ENCODE measurements at regions not wholly inside any gene's neighbourhood (a gene's known extent, or its start where the extent isn't known, plus 50 kb on each side); places are given as distances from the start of the nearest gene placed in this dataset.

DNA sequence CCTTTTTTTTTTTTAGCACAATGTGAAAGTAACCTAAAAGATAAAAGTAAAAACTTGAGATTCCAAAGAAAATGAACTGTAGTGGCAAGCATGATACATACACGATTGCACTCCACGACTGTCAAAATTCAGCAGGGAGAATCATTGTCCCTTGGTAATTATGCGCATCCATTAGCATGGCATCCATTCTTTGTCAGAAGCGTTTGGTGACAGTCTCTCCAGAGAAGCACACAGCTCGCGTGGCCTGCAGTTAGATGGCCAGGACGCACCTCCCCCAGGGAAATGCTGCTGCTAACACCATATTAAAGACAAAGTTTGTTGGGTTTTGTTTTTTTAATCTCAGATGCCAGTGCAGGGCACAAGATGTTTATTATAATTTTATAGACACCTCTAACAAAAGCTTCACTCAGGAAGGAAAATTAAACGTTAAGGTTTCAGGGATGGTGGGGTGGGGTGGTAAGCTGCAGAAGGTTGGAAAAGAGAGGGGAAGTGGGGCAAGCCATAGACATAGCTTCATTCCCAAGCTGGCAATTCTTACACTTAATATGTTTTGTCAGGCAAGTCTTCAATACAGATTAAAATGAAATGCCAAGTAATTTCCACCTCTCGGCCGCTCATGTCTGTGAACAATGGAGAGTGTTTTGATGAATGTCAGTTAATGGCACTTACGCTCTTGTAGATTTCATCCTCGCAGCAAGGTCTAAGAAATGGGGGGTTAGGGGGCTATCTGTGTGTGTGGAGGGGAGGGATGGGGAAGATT is 142.8 kb upstream of the TOPAZ1 start:
- no peak for DNase-seq

DNA sequence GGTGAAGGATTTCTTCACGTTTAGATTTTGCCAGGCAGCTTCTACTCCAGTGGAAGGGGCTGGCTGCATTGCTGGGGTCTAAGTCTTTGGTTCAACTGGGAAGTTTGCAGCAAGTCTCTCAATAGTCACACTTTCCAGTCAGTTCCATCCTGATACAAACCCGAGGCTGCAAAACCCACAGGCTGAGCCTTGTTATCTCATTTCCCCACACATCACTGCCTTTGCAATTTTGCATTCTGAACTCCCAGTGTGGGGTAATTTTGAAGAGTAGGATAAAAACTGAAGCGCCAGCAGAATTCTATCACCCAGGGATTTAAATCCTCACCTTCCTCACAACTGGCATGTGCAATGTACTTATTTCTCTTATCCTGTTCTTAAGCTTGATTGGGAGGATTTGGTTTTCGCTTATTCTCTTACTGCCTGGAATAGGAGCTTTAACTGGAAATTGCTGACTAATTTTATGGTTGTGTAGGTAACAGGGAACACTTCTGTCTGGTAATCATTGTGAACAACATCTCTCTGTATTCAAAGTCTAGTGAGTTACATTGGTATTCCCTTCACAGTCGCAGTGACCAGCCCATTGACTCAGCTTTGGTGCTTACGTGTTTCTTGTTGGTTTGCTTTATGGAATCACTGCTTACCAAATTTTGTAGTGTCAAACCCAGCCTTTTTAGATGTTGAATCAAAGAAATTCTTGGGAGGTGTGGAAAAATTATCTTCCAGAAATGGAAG is 142.0 kb upstream of the TOPAZ1 start:
- DNase-seq = no peak

DNA sequence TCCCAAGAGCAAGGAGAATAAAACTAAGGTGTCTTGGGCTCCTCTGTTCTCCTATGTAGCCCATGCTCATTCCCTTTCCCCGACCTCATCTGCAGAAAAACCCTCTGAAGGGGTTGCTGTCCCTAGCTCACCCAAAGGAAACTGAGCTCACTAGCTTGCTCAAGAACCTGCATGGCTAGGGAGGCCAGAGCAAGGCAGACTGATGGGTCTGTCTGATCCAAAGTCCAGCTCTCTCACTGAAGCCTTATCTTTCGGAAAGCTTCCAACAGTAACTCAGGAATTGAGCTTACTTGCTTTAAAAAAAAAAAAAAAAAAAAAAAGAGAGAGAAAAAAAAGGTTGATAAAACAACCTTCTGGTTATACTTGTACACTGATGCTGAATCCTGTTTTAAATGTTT is 141.4 kb upstream of the TOPAZ1 start:
- no peak for DNase-seq

DNA sequence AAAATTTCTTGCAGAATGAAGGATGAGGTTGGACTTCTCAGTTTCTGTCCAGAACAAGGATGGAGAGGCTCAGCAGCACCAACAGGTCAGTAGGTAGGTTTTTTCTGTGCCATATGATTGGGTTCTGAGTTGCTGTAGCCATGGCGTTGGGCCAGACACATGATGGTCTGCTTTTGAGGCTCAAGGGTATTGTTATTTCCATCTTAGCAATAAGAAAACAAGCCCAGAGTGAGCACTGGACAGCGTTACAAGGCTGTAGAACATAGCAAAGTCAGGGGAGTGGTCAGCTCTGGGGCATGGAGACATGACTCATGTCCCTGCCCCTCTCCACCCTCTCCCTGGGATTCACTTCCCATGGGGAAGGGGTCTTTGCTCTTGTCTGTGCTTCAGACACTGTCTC is 137.6 kb upstream of the TOPAZ1 start:
- DNase-seq = no peak

DNA sequence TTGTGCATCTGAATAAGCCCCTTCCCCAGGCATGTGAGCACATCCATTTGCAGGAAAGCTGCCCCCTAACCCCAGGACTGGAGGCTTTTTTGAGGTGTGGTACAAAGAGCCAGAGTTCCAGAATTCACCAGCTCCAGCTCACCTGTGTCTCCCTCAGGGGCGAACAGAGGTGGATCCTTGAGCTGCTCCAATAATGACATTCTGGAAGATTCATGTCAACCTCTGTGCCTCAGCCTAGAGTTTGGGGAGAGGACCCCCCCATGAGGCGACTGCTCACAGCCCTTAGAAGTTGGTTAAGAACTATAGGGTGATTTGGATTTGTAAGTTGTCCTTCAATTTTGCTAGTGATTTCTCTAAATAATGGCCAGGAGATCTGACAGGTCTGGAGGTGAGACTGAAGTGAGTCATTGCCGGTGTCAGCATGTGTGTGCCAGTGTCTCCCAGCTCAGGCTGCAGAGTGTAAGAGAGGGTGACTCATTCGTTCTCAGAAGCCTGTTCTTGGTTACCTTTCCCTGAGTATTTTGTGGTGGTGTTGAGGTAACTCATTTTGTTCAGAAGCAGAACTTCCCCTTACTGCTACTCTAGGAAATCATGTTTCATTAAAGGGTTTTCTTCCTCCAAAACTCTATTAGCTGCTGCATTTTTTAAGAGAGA is 136.9 kb upstream of the TOPAZ1 start:
- peak; percentile 49 to 60 for DNase-seq

DNA sequence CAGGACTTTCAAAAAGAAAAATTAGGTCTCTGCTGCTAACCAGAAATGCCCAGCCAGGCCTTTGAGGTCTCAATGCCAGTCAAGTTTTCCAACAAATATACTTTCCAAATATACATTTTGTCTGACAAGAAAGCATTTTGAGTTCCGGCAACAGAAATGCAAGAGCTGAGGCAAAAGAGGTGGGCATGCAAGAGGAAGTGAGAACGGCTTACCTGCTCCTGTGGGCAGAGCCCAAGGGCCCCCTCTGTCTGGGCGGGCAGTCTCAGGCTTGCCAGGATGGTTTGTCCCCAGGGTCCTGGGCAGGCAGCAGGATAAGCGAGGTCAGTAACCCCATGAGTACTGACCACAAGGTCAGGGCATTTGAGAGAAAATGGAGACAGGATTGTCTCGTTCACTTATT is 136.1 kb upstream of the TOPAZ1 start:
- DNase-seq = no peak

DNA sequence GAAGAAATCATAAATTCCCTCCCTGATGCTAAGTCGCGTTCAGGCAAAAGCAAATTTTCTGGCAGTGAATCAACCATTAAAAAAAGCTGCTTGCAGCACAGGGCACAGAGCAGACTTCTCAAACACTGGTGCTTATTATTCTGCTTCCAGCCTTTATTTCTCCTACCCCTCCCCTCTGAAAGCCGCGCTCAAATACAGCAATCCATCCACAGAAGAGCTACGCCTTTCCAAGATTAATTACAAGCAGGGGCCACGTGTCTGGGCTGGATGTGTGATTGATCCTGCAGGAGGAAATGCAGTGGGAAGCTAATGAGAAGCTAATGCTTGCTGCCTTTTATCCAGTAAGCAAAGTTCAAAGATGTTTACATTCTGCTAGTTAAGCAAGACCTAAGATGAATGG is 134.9 kb upstream of the TOPAZ1 start:
- DNase-seq = no peak

DNA sequence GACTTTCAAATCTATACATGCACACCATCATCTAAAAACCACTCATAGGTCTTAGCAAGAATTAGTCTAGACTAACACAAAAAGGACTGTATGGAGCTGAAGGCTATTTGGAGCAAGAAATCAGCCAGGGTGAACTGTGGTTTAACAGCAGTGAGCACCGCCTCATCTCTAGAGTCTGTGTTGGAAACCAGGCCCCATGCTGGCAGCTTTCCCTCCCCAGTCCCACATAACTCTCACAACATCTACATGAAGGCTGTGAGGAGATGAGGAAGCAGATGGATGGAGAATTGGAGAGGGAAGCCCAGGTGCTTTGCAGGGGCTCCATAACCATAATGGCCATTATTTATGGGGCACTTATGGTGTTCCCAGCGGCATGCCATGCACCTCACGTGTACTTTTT is 133.2 kb upstream of the TOPAZ1 start:
- no peak for DNase-seq

DNA sequence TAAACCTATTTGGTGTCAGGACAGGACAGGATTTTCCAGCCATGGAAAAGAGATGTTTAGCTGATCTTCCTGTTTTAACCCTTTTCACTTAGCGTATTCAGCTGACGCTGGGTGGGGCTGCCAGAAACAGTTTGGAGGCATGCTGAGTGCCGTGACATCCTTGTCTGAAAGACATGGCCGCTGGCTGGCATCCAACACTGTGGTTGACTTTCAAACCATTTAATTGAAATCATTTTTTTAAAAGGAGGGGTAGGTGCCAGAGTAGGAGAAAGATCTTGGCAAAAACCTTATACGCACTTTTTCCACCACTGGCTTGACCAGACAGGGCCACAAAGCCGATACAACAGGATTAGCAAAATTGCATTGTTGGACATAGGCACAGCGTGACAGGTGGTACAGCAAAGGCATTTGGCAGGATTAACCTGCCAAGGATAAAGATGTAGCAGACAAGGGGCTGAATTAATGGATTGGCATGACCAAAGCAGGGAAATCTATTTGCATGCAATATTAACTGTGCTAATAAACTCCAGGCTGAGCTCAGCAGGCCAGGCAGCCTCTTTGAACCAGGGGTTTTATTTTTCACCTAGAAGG is 131.8 kb upstream of the TOPAZ1 start:
- no peak for DNase-seq

DNA sequence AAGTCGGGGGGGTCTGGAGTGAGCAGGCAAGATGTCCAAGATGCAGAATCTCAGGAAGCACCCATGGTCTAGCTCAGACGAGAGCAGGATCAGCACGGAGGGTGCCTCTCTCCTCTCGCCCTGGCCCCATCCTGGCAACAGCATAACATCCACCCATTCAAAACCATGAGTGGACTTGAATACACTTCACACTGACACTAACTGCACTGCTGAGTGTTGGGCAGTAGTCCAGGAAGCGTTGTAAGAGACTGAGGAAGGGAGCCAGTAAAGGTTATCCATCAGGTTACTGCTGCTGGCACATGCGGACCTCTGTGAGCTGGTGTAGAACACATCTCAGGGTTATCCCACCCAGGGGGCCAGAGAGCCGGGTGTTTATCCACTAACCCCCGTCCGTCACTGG is 131.0 kb upstream of the TOPAZ1 start:
- no peak for DNase-seq

DNA sequence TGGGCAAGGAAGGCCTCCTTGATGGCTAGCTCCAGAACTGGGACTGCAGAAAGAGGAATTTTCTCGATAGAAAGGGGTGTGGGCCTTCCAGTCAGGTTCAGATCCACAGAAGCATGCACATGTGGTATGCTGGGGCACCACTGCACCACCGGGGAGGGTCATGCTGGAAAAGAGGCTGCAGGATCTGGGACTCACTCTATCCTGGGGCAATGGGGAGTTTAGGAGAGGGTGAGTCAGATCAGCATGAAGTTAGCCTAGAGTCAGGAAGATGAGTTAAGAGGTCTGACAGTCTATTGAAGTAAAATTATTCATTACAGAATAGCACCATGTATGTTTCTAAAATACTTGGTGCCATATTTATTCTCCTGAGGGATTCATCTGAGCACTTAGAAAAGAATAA is 130.2 kb upstream of the TOPAZ1 start:
- no peak for DNase-seq

DNA sequence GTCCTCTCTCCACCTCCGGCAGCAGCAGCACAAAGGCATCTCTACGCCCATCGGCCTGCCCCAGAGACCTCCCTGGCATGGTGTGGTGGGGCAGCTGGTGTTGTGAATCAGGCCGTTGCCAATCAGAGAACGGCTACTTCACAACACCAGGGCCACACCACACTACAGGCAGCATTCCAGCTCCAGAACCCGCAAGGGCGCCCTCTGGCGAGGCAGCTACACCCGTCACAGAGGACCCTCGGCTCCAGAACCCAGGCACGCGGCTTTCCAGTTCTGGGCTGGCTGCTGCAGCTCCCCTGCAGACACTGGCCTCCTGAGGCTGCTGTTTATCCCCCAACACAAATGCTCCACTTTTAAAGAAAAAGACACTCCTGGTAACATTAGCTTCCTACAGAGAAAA is 127.5 kb upstream of the TOPAZ1 start:
- DNase-seq = peak; percentile 60 to 63

DNA sequence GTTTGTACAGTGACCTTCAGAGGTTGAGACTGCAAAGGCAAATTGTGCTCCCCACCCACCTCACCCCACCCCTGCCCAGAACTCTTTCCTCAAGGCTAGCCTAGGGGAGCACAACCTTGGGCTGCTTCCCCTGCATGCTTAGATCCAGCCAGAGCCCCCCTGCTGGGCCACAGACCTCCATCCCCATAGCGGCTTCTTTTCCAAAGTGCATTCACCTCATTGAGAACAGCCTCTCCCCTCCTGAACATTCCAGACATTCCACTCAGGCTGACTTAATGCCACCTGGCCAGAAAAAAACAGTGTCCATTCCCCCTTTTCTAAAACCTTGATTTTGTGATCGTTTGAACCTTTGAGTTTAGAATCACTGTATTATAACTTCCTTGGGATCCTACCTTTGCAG is 124.4 kb upstream of the TOPAZ1 start:
- DNase-seq = no peak

DNA sequence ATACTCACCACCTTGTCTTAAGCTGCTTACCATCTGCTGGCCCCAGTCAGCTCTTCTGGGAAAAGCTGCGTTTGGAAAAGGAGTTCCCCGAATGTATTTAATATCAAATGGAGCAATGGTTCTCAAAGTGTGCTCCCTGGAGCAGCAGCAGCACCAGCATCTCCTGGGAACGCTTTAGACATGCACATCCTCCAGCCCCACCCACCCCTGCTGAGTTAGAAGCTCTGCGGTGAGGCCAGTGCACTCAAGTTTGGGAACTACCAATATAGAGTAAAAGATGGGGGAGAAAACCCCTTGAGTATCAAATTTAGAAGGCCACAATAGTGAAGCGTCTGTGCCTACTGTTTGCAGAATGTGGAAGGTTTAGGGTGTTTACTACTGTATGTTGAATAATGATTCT is 124.0 kb upstream of the TOPAZ1 start:
- DNase-seq = no peak

DNA sequence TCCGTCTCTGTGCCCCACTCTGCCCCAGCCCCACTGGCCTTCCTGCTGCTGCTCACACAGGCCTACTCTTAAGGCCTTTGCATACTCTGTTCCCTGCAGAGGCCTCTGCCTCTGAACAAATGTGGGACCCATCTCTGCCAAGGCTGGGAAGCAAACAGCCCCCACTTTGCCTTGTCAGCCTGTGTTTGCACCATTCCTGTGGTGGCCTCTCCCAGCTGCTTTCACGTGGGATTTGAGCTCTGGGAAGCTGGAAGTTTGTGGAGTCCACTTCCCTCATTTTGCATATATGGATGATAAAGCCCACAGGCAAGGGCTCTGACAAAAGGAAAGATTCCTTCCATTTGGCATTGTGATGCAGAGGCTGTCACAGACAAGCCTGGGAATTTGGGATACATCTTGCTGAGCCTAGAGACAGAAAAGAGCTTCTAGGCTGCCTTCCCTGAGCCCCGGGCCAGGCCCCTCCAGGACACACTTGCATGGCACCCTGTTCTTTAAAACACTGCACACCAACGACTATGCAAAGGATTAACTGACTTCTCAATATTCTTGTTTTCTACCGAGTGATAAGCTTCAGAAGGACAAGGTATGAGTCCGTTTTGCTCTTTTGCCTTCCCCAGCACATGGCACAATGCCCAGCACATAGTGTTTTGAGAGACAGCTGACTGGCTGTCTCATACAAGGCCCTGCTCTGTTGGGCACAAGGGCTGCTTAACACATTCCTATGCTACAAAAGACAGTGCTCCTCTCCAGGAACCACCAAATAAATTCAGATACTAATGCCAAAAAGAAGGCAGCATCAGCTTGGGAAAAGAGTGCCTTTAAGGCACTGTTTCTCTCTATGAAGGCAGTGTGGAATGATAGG is 120.7 kb upstream of the TOPAZ1 start:
- no peak for DNase-seq

DNA sequence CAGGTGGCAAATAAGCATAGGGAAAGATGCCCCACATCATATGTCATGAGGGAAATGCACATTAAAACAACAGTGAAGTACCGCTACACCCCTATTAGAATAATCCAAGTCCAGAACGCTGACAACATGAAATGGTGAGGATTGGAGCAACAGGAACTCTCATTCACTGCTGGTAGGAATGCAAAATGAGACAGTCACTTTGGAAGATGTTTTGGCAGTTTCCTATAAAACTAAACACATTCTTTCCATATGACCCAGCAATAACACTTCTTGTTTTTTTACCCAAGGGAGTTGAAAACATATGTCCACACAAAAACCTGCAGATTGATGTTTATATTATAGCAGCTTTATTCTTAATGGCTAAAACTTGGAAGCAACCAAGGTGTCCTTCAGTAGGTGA is 116.4 kb upstream of the TOPAZ1 start:
- no peak for DNase-seq

DNA sequence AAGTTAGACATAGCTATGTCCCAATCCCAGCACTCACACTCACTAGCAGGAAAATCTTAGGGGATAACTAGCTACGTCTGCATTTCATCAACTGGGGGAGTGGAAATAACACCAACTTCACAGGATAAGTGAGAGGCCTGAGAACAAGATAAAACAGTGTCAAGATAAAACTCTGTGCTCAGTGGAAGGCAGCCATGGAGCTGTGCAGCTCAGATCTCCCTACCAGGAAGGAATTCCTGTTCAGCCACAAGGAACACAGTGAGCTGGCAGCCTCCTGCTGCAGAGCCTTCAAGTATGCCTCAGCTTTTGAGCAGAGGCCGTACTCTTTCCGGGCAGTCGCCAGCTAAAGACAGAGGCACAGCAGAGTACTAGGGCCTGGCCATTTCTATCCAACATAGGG is 115.8 kb upstream of the TOPAZ1 start:
- DNase-seq = no peak

DNA sequence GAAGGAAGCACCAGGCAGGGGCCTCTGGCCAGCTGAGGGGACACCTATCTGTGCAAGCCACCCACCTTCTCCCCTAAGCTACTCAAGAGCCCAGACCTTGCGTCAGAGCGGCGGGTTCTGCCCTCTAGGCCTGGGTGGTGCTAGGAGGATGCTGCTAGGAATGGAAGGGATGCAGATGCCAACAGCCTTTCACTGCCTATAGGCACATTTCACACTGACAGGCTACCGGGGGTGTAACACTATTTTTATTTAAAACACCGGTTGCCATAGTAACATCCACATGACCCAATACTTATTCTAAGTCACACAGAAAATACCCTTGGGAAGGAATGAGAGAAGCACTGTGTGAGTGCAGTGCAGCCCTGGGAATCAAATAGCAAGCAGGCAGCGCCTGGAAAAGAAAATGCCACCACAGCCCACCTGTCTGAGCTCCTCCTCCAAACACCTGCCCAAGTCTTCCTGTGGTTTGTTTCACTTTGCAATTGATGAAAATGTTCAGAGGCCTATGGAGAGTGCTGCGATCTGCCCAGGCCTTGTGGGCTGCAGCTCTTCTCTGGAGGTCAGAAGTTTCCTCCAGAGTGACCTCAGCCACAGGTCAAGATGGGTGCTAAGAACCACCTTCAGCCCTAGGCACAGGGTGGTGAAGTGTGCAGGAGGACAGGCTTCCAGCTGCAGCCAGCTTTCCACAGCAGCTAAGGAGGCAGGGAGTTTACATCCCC is 113.5 kb upstream of the TOPAZ1 start:
- DNase-seq = no peak

DNA sequence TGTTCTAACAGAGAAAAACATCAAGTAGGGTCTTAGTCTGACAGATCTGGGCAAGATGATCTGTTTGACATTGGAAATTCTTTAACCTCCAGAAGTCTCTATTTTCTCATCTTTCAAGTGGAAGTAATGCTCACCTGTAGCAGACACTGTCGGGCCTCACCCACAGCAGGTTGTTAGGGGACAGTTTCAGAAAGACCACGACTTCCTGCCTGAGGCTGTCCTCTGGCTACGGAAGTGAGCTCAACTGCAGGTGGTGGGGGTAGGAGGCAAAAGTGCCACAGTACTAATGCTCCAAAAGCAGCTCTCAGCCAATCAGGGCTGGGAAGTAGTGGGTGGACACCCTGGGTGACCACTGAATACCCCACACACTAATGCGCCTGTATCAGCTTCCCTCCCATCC is 111.4 kb upstream of the TOPAZ1 start:
- DNase-seq = no peak

DNA sequence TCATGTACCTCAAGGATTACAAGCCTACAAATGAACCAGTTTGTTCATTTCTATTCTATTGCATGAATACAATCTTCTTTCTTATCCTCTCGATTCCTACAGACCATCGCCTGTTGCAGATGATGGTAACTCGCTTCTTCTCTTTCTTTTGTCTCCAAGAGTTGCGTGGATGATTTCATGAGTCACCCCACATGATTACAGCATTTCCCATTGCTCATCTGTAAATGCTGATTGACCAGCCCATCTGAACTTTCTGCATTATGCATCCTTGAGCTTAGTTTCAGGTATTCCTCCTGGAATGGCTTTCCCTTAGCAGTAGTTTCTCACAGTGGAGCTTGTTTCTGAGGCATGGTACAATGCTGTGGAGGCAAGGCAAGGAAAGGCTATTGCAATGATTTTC is 109.6 kb upstream of the TOPAZ1 start:
- DNase-seq = no peak

DNA sequence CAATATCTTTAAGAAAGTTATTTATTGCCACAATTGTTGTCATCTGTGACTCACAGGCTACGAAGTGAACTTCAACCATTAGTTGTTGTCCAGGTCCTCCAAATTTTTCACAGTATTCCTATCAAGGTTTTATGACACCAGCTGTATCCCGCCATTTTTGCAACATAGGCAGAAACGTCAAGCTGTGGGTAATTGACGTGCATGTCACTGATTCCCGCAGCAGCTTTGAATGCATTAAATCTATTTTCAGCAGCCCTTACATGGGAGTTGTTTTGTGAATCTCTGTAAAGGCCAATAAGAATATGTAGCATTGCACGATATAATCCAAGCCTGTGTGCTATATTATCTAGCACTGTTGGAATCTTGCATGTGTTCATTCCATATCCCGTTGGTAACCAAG is 109.1 kb upstream of the TOPAZ1 start:
- no peak for DNase-seq

DNA sequence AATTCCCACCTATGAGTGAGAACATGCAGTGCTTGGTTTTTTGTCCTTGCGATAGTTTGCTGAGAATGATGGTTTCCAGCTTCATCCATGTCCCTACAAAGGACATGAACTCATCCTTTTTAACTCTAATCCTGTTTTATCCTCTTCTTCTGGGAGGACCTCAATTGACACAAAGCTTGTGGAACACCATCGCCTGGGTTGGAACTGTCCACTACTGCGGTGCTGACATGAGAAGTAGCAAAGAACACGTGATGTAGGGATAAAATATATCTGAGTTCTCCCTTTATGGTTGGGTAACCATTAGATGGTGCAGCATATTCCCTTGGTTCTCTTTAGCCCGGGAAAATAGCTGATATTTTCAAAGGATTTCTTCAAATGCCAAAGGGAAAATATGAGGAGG is 105.3 kb upstream of the TOPAZ1 start:
- no peak for DNase-seq
